GM23248 (cell line): ENCODE measurements at regions not wholly inside any gene's neighbourhood (a gene's known extent, or its start where the extent isn't known, plus 50 kb on each side); places are given as distances from the start of the nearest gene placed in this dataset.

Experiments used
- DNase-seq: peaks from one replicate; pipeline ENCODE4 v3.0.0-alpha.2; 2015
- H2AFZ ChIP-seq: fragments of 200-600 bp; sonication (generic); 2 replicates; pipeline ENCODE4 v1.6.1; 2016; ENCODE audit warnings: antibody characterized with exemption
- H3F3A ChIP-seq: fragments of 200-600 bp; sonication (generic); 2 replicates; pipeline ENCODE4 v1.6.1; 2016; ENCODE audit warnings: mild to moderate bottlenecking, antibody characterized with exemption, mixed run types; ENCODE audit not compliant: insufficient read depth
- H3K27ac ChIP-seq: fragments of 200-600 bp; sonication (generic); 2 replicates; pipeline ENCODE4 v1.5.1; 2016; ENCODE audit warnings: mild to moderate bottlenecking
- H3K27me3 ChIP-seq: fragments of 200-600 bp; sonication (generic); replicated peaks from 2 replicates; pipeline ENCODE4 v1.6.1; 2016; ENCODE audit warnings: mild to moderate bottlenecking; ENCODE audit not compliant: insufficient read depth
- H3K36me3 ChIP-seq: fragments of 200-600 bp; sonication (generic); 2 replicates; pipeline ENCODE4 v1.6.1; 2016; ENCODE audit warnings: low read depth, mild to moderate bottlenecking
- H3K4me1 ChIP-seq: fragments of 200-600 bp; sonication (generic); 2 replicates; pipeline ENCODE4 v1.6.1; 2016; ENCODE audit warnings: mild to moderate bottlenecking; ENCODE audit not compliant: insufficient read depth
- H3K4me2 ChIP-seq: fragments of 200-600 bp; sonication (generic); one replicate; pipeline ENCODE4 v1.6.1; 2016; ENCODE audit warnings: mild to moderate bottlenecking; ENCODE audit not compliant: unreplicated experiment
- H3K4me3 ChIP-seq: fragments of 200-600 bp; sonication (generic); 2 replicates; pipeline ENCODE4 v1.5.1; 2016; ENCODE audit warnings: mild to moderate bottlenecking
- H3K79me2 ChIP-seq: fragments of 200-600 bp; sonication (generic); 2 replicates; pipeline ENCODE4 v1.6.1; 2016; ENCODE audit warnings: mild to moderate bottlenecking; ENCODE audit not compliant: insufficient read depth
- H3K9ac ChIP-seq: fragments of 200-600 bp; sonication (generic); 2 replicates; pipeline ENCODE4 v1.6.1; 2016; ENCODE audit warnings: mild to moderate bottlenecking
- H3K9me2 ChIP-seq: fragments of 200-600 bp; sonication (generic); 2 replicates; pipeline ENCODE4 v1.6.1; 2016; ENCODE audit warnings: mixed run types, mild to moderate bottlenecking, moderate library complexity; ENCODE audit not compliant: insufficient read depth
- H3K9me3 ChIP-seq: fragments of 200-600 bp; sonication (generic); one replicate; pipeline ENCODE4 v1.6.1; 2017; ENCODE audit warnings: low read depth
- H4K20me1 ChIP-seq: fragments of 200-600 bp; sonication (generic); 2 replicates; pipeline ENCODE4 v1.6.0; 2016; ENCODE audit not compliant: insufficient read depth
- EZH2 ChIP-seq: fragments of 200-600 bp; sonication (generic); IDR thresholded peaks from 2 replicates; pipeline ENCODE4 v1.6.1; 2018; ENCODE audit warnings: antibody characterized with exemption, mild to moderate bottlenecking; ENCODE audit not compliant: insufficient read depth, poor library complexity, severe bottlenecking
- EZH2phosphoT487 ChIP-seq: fragments of 200-600 bp; sonication (generic); IDR thresholded peaks from 2 replicates; pipeline ENCODE4 v1.6.1; 2018; ENCODE audit warnings: antibody characterized with exemption, moderate library complexity, mild to moderate bottlenecking, low read depth; ENCODE audit not compliant: insufficient read depth
- WGBS, 2 experiments: methylation state at CpG; one replicate each; pipeline ENCODE4 v1.1.6; 2015 to 2017; ENCODE audit warnings: low lambda C conversion rate in 2 of 2, low coverage in 1 of 2; ENCODE audit errors: missing lambda C conversion rate in 2 of 2; 5-methylcytosine and 5-hydroxymethylcytosine counted together
- in situ Hi-C: fragments of 300-500 bp; cut with MboI; formaldehyde crosslinking; loops from 2 replicates; pipeline ENCODE4 v1.15.0; 2020

DNA sequence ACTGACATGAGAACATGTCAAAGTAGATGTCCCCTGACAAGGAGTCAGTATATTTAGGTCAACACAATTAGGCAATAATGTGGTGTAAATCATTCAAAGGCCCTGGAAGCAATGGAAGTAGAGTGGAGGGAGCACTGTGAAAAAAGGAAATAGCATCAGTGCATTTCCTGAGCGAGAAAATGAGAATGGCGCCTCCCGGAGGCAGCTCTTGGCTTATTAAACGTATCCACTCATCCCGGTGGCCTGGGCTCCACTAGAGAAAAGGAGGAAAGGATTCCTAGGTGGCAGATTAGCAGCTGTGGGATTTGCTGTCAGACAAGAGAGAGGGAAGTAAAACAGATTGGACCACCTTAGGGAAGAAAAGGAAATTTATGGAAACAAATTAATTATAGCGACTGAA is 173.7 kb upstream of the TMTC4 start:
- 78 to 83% methylated on average over 6 of the region's 6 CpGs for WGBS, 2 experiments
- H3K36me3 ChIP-seq, result no peaks in the 10 kb centered on the region
- H3K4me2 ChIP-seq, result no peak overlapping the region
- no peaks in the 10 kb centered on the region for H3K9me3 ChIP-seq
- no peaks in the 10 kb centered on the region for H3F3A ChIP-seq
- no peak overlapping the region for H3K9ac ChIP-seq
- H3K4me3 ChIP-seq, result no peak overlapping the region
- H3K79me2 ChIP-seq, result no peaks in the 10 kb centered on the region
- no peak for DNase-seq
- H3K4me1 ChIP-seq, result no peaks in the 10 kb centered on the region
- H4K20me1 ChIP-seq, result no peaks in the 10 kb centered on the region
- in situ Hi-C loops, result no loop called here
- H2AFZ ChIP-seq, result no peak overlapping the region
- H3K27me3 ChIP-seq, result no peaks in the 10 kb centered on the region
- no peak overlapping the region for H3K27ac ChIP-seq
- no peaks in the 10 kb centered on the region for H3K9me2 ChIP-seq
- no peak for TF ChIP-seq EZH2
- TF ChIP-seq EZH2phosphoT487, result no peak

DNA sequence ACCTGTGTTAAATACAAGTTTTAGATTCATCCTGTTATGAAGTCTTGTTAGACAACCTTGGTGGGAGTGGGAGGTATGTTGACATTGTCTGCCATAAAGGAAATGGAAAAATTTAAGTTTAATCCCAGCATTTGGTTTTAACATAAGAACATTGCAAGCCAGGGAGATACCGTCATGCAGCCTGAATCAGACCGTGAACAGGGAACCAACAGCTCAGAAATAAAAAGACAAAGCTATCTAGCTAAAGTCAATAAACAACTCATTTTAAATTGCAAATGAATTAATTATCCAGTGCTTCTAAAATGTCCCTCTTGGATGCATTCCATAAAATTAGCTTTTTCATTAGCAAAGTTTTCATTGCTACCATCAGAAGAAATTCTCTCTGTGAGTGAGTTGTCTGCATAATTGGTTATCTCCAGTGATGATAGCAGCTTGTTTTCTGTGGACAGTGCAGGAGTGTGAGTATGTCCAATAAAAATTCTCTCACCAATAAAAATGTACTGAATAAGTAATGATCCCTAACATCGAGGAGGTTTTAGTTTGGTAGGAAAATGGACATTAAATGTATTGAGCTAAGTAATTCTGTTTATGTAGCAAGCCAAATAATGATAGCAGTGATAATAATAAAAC is 170.6 kb upstream of the TMTC4 start:
- H3F3A ChIP-seq, result no peaks in the 10 kb centered on the region
- DNase-seq, result no peak
- no peak overlapping the region for H2AFZ ChIP-seq
- H3K27ac ChIP-seq, result no peak overlapping the region
- TF ChIP-seq EZH2phosphoT487, result no peak
- TF ChIP-seq EZH2, result no peak
- in situ Hi-C loops, result no loop called here
- H3K9ac ChIP-seq, result no peak overlapping the region
- H3K27me3 ChIP-seq, result no peaks in the 10 kb centered on the region
- H3K4me1 ChIP-seq, result no peaks in the 10 kb centered on the region
- H3K36me3 ChIP-seq, result no peaks in the 10 kb centered on the region
- H3K4me3 ChIP-seq, result no peak overlapping the region
- H3K79me2 ChIP-seq, result no peaks in the 10 kb centered on the region
- H4K20me1 ChIP-seq, result no peaks in the 10 kb centered on the region
- WGBS, 2 experiments, result 52 to 57% methylated on average over 3 of the region's 3 CpGs
- no peaks in the 10 kb centered on the region for H3K9me3 ChIP-seq
- H3K9me2 ChIP-seq, result no peaks in the 10 kb centered on the region
- H3K4me2 ChIP-seq, result no peak overlapping the region

DNA sequence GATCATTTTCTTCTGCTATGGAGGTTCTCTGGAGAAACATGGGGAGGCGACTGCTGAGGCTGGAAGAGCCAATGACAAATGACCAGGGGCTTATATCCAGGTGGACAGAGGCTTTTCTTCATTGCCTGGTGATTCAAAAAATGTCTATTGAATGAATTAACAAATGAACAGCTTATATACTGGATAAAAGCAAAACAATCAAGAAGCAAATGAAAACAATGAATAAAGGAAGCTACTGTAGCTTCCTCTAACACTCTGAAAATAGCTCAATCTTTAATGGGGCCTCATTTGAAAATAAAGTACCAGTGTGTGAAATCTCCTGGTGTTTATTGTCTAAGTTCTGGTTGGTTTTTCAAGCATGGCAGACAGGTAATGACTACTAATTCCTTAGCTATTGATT is 167.5 kb upstream of the TMTC4 start:
- Histone ChIP-seq H3K4me3 (no peak overlapping the region), H3K4me1 (no peaks in the 10 kb centered on the region), H3K36me3 (no peaks in the 10 kb centered on the region), H3K9me2 (no peaks in the 10 kb centered on the region), H4K20me1 (no peaks in the 10 kb centered on the region), H3K27me3 (no peaks in the 10 kb centered on the region), H3K9me3 (no peaks in the 10 kb centered on the region), H2AFZ (no peak overlapping the region), H3F3A (no peaks in the 10 kb centered on the region), H3K4me2 (no peak overlapping the region), H3K27ac (no peak overlapping the region), H3K79me2 (no peaks in the 10 kb centered on the region), H3K9ac (no peak overlapping the region)
- TF ChIP-seq EZH2phosphoT487, result no peak
- no peak for TF ChIP-seq EZH2
- in situ Hi-C loops, result no loop called here
- WGBS, 2 experiments, result 46 to 71% methylated on average over 1 of the region's 1 CpG
- no peak for DNase-seq

GRCh38 chr13:100838387-100838786 is 163.8 kb upstream of the TMTC4 start:
- no peak overlapping the region for H3K4me2 ChIP-seq
- DNase-seq, result no peak
- TF ChIP-seq EZH2phosphoT487 (no peak), EZH2 (no peak)
- in situ Hi-C loops, result no loop called here
- H2AFZ ChIP-seq, result no peak overlapping the region
- no peak overlapping the region for H3K9ac ChIP-seq
- WGBS, 2 experiments, result 43 to 57% methylated on average over 2 of the region's 2 CpGs
- no peak overlapping the region for H3K27ac ChIP-seq
- no peaks in the 10 kb centered on the region for H3K9me2 ChIP-seq
- no peaks in the 10 kb centered on the region for H3F3A ChIP-seq
- H4K20me1 ChIP-seq, result no peaks in the 10 kb centered on the region
- no peaks in the 10 kb centered on the region for H3K4me1 ChIP-seq
- no peaks in the 10 kb centered on the region for H3K27me3 ChIP-seq
- H3K79me2 ChIP-seq, result no peaks in the 10 kb centered on the region
- no peaks in the 10 kb centered on the region for H3K9me3 ChIP-seq
- no peak overlapping the region for H3K4me3 ChIP-seq
- H3K36me3 ChIP-seq, result no peaks in the 10 kb centered on the region

DNA sequence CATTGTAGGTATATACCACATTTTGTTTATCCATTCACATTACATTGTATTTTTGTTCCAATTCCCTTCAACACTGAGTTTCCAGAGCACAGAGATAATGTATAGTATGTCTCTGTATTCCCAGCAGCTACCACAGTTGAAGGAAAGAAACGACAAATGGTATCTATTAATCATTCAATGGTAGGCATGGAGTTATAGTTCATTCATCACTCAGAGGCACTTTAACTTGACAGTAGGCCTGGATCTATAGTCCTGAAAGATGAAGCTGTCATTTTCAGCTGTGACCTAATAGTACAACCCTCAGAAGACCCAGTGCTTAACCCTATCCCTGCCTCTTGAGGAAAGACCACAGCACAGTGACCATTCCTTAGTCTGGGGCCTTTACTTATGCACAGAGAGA is 163.0 kb upstream of the TMTC4 start:
- Histone ChIP-seq H3K79me2 (no peaks in the 10 kb centered on the region), H3K36me3 (no peaks in the 10 kb centered on the region), H2AFZ (no peak overlapping the region), H3F3A (no peaks in the 10 kb centered on the region), H3K9ac (no peak overlapping the region), H3K4me2 (no peak overlapping the region), H3K4me3 (no peak overlapping the region), H3K27me3 (no peaks in the 10 kb centered on the region), H3K27ac (no peak overlapping the region), H3K9me2 (no peaks in the 10 kb centered on the region), H4K20me1 (no peaks in the 10 kb centered on the region), H3K9me3 (no peaks in the 10 kb centered on the region), H3K4me1 (no peaks in the 10 kb centered on the region)
- TF ChIP-seq EZH2phosphoT487 (no peak), EZH2 (no peak)
- WGBS, 2 experiments, result 38 to 49% methylated on average over 1 of the region's 1 CpG
- in situ Hi-C loops, result no loop called here
- DNase-seq, result no peak
